ENCODE measurements at regions not wholly inside any gene's neighbourhood (a gene's known extent, or its start where the extent isn't known, plus 50 kb on each side); places are given as distances from the start of the nearest gene placed in this dataset.

DNA sequence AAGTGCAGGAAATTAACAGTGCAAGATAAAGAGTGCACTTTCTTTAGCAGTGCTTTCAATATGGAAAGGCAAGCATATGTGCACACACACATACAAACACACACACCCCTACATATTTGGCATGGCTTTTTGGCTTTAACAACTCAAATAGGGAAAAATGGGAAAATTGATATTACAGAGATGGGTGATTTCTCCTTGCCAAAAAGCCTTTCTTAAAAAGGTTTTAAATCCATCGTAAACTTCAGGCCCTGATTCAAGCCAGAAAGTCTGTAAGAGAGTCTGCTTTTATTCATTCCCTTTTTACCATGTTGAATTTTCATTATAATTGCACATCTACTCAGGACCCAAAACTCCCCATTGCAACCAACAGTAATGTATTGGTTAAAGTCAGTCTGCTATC is 612.0 kb upstream of the ACTRT1 start:
- TF ChIP-seq, protein P1, sequence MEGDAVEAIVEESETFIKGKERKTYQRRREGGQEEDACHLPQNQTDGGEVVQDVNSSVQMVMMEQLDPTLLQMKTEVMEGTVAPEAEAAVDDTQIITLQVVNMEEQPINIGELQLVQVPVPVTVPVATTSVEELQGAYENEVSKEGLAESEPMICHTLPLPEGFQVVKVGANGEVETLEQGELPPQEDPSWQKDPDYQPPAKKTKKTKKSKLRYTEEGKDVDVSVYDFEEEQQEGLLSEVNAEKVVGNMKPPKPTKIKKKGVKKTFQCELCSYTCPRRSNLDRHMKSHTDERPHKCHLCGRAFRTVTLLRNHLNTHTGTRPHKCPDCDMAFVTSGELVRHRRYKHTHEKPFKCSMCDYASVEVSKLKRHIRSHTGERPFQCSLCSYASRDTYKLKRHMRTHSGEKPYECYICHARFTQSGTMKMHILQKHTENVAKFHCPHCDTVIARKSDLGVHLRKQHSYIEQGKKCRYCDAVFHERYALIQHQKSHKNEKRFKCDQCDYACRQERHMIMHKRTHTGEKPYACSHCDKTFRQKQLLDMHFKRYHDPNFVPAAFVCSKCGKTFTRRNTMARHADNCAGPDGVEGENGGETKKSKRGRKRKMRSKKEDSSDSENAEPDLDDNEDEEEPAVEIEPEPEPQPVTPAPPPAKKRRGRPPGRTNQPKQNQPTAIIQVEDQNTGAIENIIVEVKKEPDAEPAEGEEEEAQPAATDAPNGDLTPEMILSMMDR (IDR thresholded peaks at IDR 0.05): no peak
- no peak for TF ChIP-seq POLR2A (IDR thresholded peaks at IDR 0.05)

Measured in heart left ventricle (tissue), 13 donors.